Small intestine (tissue), 7 donors: ENCODE measurements at regions not wholly inside any gene's neighbourhood (a gene's known extent, or its start where the extent isn't known, plus 50 kb on each side); places are given as distances from the start of the nearest gene placed in this dataset.

Experiments used
- DNase-seq, 2 donors: peaks; one replicate each; pipeline versions ENCODE4 v3.0.0 to v3.0.0-alpha.2; 2013
- FAIRE-seq: peaks from 2 replicates; lab custom pipeline; 2012; peaks lifted over from hg19 to GRCh38; lab: Jason Lieb, UNC
- H3K27ac ChIP-seq, 3 donors: one replicate each; pipeline ENCODE4 v1.5.1; 2013; ENCODE audit warnings: low read length in 2 of 3, mild to moderate bottlenecking in 2 of 3, control low read depth in 1 of 3, inconsistent platforms in 1 of 3, low read depth in 1 of 3, moderate library complexity in 1 of 3
- H3K27me3 ChIP-seq, 3 donors: one replicate each; pipeline ENCODE4 v1.6.1; 2013; ENCODE audit warnings: low read length in 3 of 3, inconsistent platforms in 1 of 3; ENCODE audit not compliant: control insufficient read depth in 3 of 3, insufficient read depth in 3 of 3
- H3K36me3 ChIP-seq, 3 donors: one replicate each; pipeline ENCODE4 v1.6.1; 2013; ENCODE audit warnings: low read length in 3 of 3, inconsistent platforms in 1 of 3, low read depth in 1 of 3, mild to moderate bottlenecking in 1 of 3, moderate library complexity in 1 of 3; ENCODE audit not compliant: control insufficient read depth in 3 of 3, insufficient read depth in 2 of 3
- H3K4me1 ChIP-seq, 3 donors: one replicate each; pipeline ENCODE4 v1.6.1; 2013; ENCODE audit warnings: low read length in 2 of 3, inconsistent platforms in 1 of 3, low read depth in 1 of 3, mild to moderate bottlenecking in 1 of 3, moderate library complexity in 1 of 3; ENCODE audit not compliant: control insufficient read depth in 3 of 3, insufficient read depth in 2 of 3
- H3K4me3 ChIP-seq, 3 donors: one replicate each; pipeline ENCODE4 v1.5.1; 2013; ENCODE audit warnings: low read length in 3 of 3, control low read depth in 1 of 3, inconsistent platforms in 1 of 3, low read depth in 1 of 3, mild to moderate bottlenecking in 1 of 3, moderate library complexity in 1 of 3
- H3K9me3 ChIP-seq, 2 donors: one replicate each; pipeline ENCODE4 v1.6.1; 2013; ENCODE audit warnings: low read depth in 1 of 2, low read length in 1 of 2; ENCODE audit not compliant: control insufficient read depth in 2 of 2, insufficient read depth in 1 of 2
- WGBS, 3 donors: extraction: QIAGEN DNeasy Blood & Tissue Kit; methylation state at CpG; one replicate each; pipeline ENCODE4 v1.1.7; 2013; 5-methylcytosine and 5-hydroxymethylcytosine counted together
- donor health status: healthy with polysubstance abuse.
- donor health status: control.
- donor health status: control.
- donor health status: Bipolar disorder and iron deficiency.
- donor health status: healthy.

DNA sequence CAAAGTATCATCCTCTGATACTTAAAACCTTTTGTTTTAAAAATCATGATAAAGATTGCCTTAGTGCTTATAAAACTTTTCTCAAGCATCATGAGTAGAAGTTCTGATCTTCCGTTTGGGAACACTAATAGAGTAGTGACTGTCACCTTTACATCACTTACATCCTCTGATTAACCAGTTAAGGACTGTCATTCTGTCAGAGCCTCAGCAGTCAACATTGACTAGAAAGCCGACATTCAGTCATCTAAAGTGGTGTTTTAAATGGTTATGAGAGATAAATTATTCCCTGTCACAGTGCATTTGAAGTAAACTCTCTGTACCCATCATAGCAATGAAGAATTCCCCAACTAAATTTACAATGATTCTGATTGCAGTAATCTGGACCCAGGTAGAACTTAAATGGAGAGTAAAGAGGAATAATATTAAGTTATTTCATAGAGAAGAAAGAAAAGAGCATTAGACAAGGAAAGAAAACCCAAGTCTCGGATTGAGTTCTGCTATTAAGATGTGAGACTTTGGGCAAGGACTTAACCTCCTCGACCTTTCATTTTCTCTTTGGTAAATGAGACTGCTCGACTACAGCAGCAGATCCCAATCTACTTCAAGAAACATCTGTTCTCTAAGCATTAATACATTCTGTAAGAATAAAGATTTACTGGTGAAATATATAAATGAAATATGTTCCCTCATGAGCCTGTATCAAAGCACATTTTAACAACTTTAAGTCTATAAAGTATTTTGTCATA lies 563.9 kb upstream of the LMO3 start:
- no peak for FAIRE-seq
- no peaks in the 10 kb centered on the region for H3K9me3 ChIP-seq
- H3K36me3 ChIP-seq: no peaks in the 10 kb centered on the region
- H3K27me3 ChIP-seq: no peaks in the 10 kb centered on the region
- WGBS, 3 donors: 31 to 53% (median 39%) methylated on average over 5 of the region's 5 CpGs
- no peaks in the 10 kb centered on the region for H3K4me1 ChIP-seq
- no peak overlapping the region for H3K4me3 ChIP-seq
- no peak overlapping the region for H3K27ac ChIP-seq
- no peak for DNase-seq

DNA sequence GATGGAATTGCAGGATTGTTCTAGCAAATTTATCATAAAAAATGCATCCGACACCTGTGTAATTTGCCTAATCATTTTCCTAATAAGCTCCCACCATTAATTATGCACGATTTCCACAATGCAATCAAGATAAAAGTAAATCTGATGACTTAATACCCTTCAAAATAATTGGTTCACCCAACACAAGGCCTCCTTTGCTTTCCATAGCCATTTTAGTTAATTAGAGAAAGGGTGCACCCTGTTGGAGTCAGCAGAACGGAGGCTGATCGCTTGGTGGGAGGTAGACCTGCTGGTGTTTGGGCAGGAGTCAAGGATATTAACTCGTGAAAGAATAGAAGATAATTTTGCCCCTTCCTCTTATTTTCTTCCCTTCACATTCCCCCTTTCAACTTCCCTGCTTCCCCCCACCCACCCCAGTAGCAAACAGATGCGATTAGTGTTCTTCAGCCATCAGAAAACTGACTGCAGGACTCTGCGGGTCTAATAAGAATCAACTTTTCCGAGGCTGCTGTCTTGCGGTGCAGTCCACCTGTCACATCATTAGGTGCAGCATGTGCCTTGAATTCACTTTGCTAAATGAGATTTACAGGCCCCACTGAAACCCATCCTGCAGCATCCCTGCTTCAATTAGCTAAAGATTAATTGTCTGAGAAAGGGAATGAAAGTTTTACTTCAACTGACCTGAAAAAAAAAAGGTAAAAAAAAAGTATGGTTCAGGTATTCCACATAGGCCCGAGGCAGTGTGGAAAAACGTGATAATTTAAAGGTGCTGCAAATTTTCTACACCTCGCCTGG lies 553.7 kb upstream of the LMO3 start:
- no peak for FAIRE-seq
- H3K27me3 ChIP-seq: no peaks in the 10 kb centered on the region
- no peak for DNase-seq
- H3K4me1 ChIP-seq: no peaks in the 10 kb centered on the region
- no peak overlapping the region for H3K27ac ChIP-seq
- no peaks in the 10 kb centered on the region for H3K9me3 ChIP-seq
- H3K4me3 ChIP-seq: no peak overlapping the region
- 75 to 81% (median 78%) methylated on average over 12 of the region's 12 CpGs for WGBS, 3 donors
- no peaks in the 10 kb centered on the region for H3K36me3 ChIP-seq

DNA sequence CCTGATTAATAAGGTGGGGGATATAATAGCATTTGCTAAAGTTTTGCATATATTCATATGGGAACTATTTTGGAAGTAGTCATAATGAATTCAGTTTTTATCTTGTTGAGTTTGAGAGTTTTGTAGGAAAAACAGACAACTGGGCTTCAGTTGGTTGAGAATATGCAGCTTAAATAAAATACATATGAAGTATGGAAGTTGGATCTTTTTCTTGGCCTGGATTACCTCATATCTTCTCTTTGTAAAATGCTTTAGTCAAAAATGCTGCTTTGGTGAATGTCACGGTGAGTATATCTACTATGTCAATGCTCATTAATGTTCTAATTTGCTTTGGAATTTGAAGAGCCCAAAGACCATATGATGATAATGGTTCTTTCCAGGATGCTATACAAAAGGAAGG lies 552.2 kb upstream of the LMO3 start:
- Histone ChIP-seq H3K27me3 (no peaks in the 10 kb centered on the region), H3K9me3 (no peaks in the 10 kb centered on the region), H3K4me1 (no peaks in the 10 kb centered on the region), H3K27ac (no peak overlapping the region), H3K4me3 (no peak overlapping the region), H3K36me3 (no peaks in the 10 kb centered on the region)
- DNase-seq (no peak), FAIRE-seq (no peak)
- 86 to 96% (median 92%) methylated on average over 1 of the region's 1 CpG for WGBS, 3 donors

DNA sequence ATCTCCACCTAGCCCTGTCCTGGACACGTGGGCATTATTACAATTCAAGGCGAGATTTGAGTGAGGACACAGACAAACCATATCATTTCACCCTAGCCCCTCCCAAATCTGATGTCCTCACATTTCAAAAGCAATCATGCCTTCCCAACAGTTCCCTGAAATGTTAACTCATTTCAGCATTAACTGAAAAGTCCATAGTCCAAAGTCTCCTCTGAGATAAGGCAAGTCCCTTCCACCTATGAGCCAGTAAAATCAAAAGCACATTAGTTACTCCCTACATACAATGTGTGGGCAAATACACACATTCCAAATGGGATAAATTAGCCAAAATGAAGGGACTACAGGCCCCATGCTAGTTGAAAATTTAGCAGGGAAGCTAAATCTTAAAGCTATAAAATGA lies 546.0 kb upstream of the LMO3 start:
- WGBS, 3 donors: 18 to 63% (median 47%) methylated on average over 2 of the region's 2 CpGs
- Histone ChIP-seq H3K9me3 (peaks cover 0 to 12% of the 10 kb centered on the region in 2 donors), H3K27me3 (no peaks in the 10 kb centered on the region), H3K4me3 (no peak overlapping the region), H3K36me3 (no peaks in the 10 kb centered on the region), H3K4me1 (no peaks in the 10 kb centered on the region), H3K27ac (no peak overlapping the region)
- no peak for FAIRE-seq
- peak in 1 of 2 donors; percentile 11 for DNase-seq

DNA sequence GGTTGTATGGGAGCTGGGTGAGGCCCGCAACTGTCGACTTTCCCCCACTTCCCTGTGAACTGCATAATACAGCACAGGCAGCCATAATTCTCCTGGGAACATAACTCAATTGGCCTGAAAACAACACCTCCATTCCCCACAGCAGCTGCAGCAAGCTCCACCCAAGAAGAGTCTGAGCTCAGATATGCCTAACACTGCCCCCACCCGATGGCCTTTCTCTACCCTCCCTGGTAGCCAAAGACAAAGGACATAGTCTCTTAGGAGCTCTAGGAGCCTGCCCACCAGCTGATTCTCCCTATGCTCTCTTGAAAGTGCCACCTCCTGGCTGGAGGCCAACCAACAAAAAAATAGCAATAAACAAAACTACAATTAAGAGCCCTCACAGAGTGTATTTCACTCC lies 542.7 kb upstream of the LMO3 start:
- Histone ChIP-seq H3K4me3 (no peak overlapping the region), H3K9me3 (peaks cover 0 to 17% of the 10 kb centered on the region in 2 donors), H3K27ac (no peak overlapping the region), H3K36me3 (no peaks in the 10 kb centered on the region), H3K27me3 (no peaks in the 10 kb centered on the region), H3K4me1 (no peaks in the 10 kb centered on the region)
- DNase-seq: no peak
- FAIRE-seq: no peak
- 81 to 90% (median 87%) methylated on average over 3 of the region's 3 CpGs for WGBS, 3 donors

DNA sequence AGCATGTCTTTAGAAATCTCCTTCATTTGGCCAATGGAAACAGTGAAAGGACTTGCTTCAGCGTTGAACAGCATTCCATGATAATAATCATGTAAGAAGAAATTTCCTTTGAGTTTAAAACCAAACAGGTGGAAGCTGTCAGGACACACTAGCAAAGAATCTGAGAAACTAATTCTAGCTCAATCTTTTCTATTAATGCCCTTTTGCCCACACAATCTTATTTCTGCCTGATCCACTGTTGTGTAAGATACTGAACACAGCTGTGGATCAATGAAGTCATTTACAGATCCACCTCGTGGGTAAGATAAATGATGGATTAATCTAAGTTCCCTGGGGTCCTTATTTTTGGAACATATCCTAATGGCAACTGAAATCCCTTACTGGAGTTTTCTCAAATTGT lies 536.9 kb upstream of the LMO3 start:
- no peak for FAIRE-seq
- H3K4me3 ChIP-seq: no peak overlapping the region
- no peak for DNase-seq
- H3K9me3 ChIP-seq: peaks cover 0 to 5% of the 10 kb centered on the region in 2 donors
- H3K4me1 ChIP-seq: no peaks in the 10 kb centered on the region
- H3K27me3 ChIP-seq: no peaks in the 10 kb centered on the region
- no peaks in the 10 kb centered on the region for H3K36me3 ChIP-seq
- H3K27ac ChIP-seq: no peak overlapping the region
- WGBS, 3 donors: 36 to 49% (median 40%) methylated on average over 2 of the region's 2 CpGs

DNA sequence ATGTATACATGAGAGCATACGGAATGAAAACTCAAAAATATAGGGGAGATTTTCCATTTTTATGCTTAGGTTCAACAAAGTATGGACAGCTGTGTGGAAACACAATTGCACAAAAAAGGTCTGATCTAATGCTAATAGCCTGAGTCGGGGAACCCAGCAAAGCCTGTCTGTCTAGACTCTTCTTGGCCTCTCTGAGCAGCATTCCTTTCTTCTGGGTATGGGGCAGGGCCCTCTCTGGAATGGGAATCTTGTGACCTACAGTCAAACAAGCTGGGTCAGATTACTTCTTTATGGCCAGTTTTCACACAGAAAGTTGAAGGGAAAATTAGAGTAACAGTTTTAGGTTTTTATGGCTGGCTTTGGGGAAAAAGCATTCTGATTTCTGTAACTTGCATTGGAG lies 534.0 kb upstream of the LMO3 start:
- no peak for FAIRE-seq
- Histone ChIP-seq H3K4me1 (no peaks in the 10 kb centered on the region), H3K9me3 (no peaks in the 10 kb centered on the region), H3K4me3 (no peak overlapping the region), H3K36me3 (no peaks in the 10 kb centered on the region), H3K27me3 (no peaks in the 10 kb centered on the region), H3K27ac (no peak overlapping the region)
- 68 to 75% (median 68%) methylated on average over 2 of the region's 2 CpGs for WGBS, 3 donors
- DNase-seq: no peak

DNA sequence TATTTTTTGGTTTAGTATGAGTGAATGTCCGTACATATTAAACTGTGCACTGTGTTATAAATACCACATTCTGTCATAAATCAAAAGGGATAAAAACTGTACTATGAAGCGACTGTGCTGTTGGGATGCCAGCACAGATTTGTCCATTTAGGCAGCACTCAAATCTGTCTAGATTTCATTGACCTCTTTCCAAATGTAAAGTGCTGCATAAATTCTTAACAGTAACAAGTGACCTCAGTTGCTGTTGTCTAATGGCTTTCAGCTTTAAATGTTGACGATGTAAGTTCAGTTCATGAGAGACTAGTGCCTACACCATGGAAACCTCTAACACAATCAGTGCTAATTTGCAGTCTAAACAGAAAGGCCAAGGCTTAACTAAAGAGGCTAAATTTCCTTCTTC lies 531.4 kb upstream of the LMO3 start:
- Histone ChIP-seq H3K4me1 (no peaks in the 10 kb centered on the region), H3K27me3 (no peaks in the 10 kb centered on the region), H3K27ac (no peak overlapping the region), H3K4me3 (no peak overlapping the region), H3K9me3 (no peaks in the 10 kb centered on the region), H3K36me3 (no peaks in the 10 kb centered on the region)
- DNase-seq (no peak), FAIRE-seq (no peak)
- WGBS, 3 donors: 44 to 46% (median 44%) methylated on average over 3 of the region's 3 CpGs
